HG03108 (cell line): ENCODE measurements at regions not wholly inside any gene's neighbourhood (a gene's known extent, or its start where the extent isn't known, plus 50 kb on each side); places are given as distances from the start of the nearest gene placed in this dataset.
"Not testable (repeated sequence)": the region's sequence is repeated elsewhere in the genome, so short reads cannot be mapped to it uniquely, and the experiment has no call there.

Experiments used
- ATAC-seq: cut with Tn5 transposase; IDR thresholded peaks from one replicate; pipeline ENCODE4 v1.9.1; 2021; ENCODE audit warnings: moderate library complexity; ENCODE audit not compliant: unreplicated experiment

GRCh38 chr10:117838500-117839498 is 207.9 kb downstream of the RAB11FIP2 start:
- ATAC-seq: not testable (repeated sequence)

- ATAC-seq: not testable (repeated sequence)
Measured at GRCh38 chr10:117856426-117856825, 190.3 kb downstream of the RAB11FIP2 start.

- ATAC-seq: no peak
Measured at GRCh38 chr10:117860135-117860534, 186.6 kb downstream of the RAB11FIP2 start.

GRCh38 chr10:117860823-117861222 is 185.9 kb downstream of the RAB11FIP2 start:
- no peak for ATAC-seq

GRCh38 chr10:117861329-117861728 is 185.4 kb downstream of the RAB11FIP2 start:
- no peak for ATAC-seq

GRCh38 chr10:117863771-117864170 is 183.0 kb downstream of the RAB11FIP2 start:
- ATAC-seq: no peak

GRCh38 chr10:117865945-117866344 is 180.8 kb downstream of the RAB11FIP2 start:
- no peak for ATAC-seq

GRCh38 chr10:117868151-117868550 is 178.6 kb downstream of the RAB11FIP2 start:
- no peak for ATAC-seq

GRCh38 chr10:117875793-117876192 is 170.9 kb downstream of the RAB11FIP2 start:
- ATAC-seq: no peak

- ATAC-seq: no peak
Measured at GRCh38 chr10:117876210-117876609, 170.5 kb downstream of the RAB11FIP2 start.

- ATAC-seq: no peak
Measured at GRCh38 chr10:117878626-117879025, 168.1 kb downstream of the RAB11FIP2 start.

GRCh38 chr10:117884093-117884492 is 162.6 kb downstream of the RAB11FIP2 start:
- ATAC-seq: no peak

- ATAC-seq: no peak
Measured at GRCh38 chr10:117884592-117884991, 162.1 kb downstream of the RAB11FIP2 start.

GRCh38 chr10:117885206-117885829 is 161.4 kb downstream of the RAB11FIP2 start:
- ATAC-seq: no peak

- ATAC-seq: no peak
Measured at GRCh38 chr10:117886766-117887165, 160.0 kb downstream of the RAB11FIP2 start.

GRCh38 chr10:117889664-117890063 is 157.1 kb downstream of the RAB11FIP2 start:
- ATAC-seq: no peak

- no peak for ATAC-seq
Measured at GRCh38 chr10:117892681-117893220, 154.0 kb downstream of the RAB11FIP2 start.

- no peak for ATAC-seq
Measured at GRCh38 chr10:117894339-117894738, 152.4 kb downstream of the RAB11FIP2 start.

- no peak for ATAC-seq
Measured at GRCh38 chr10:117896517-117896916, 150.2 kb downstream of the RAB11FIP2 start.

GRCh38 chr10:117899181-117899683 is 147.5 kb downstream of the RAB11FIP2 start:
- ATAC-seq: no peak

- no peak for ATAC-seq
Measured at GRCh38 chr10:117900280-117900679, 146.5 kb downstream of the RAB11FIP2 start.
